ENCODE measurements at regions not wholly inside any gene's neighbourhood (a gene's known extent, or its start where the extent isn't known, plus 50 kb on each side); places are given as distances from the start of the nearest gene placed in this dataset.

- Histone ChIP-seq H3K9ac (ENCODE audit: low read length) (peak overlapping the region; percentile 70), H3K4me3 (ENCODE audit: low read length) (peak overlapping the region; percentile 83), H3K27me3 (ENCODE audit: control insufficient read depth, insufficient read depth, low read length) (no peaks in the 10 kb centered on the region), H3K27ac (ENCODE audit: low read depth, low read length) (peak overlapping the region; percentile 14), H3K36me3 (ENCODE audit: control insufficient read depth, insufficient read depth, low read length) (peaks cover 3% of the 10 kb centered on the region), H3K4me1 (ENCODE audit: control insufficient read depth, insufficient read depth, low read length) (peaks cover 6% of the 10 kb centered on the region)
Measured at GRCh38 chr17:410543-411401, 58.2 kb upstream of the RPH3AL start.

- Histone ChIP-seq H3K4me3 (ENCODE audit: low read length) (peak overlapping the region; percentile 83), H3K9ac (ENCODE audit: low read length) (peak overlapping the region; percentile 70), H3K27ac (ENCODE audit: low read depth, low read length) (peak overlapping the region; percentile 76), H3K36me3 (ENCODE audit: control insufficient read depth, insufficient read depth, low read length) (peaks cover 3% of the 10 kb centered on the region), H3K27me3 (ENCODE audit: control insufficient read depth, insufficient read depth, low read length) (no peaks in the 10 kb centered on the region), H3K4me1 (ENCODE audit: control insufficient read depth, insufficient read depth, low read length) (peaks cover 6% of the 10 kb centered on the region)
Measured at GRCh38 chr17:409848-410542, 57.4 kb upstream of the RPH3AL start.

GRCh38 chr17:409308-409847, 56.8 kb upstream of the RPH3AL start:
- Histone ChIP-seq H3K4me3 (ENCODE audit: low read length) (peak overlapping the region; percentile 83), H3K27ac (ENCODE audit: low read depth, low read length) (peak overlapping the region; percentile 76)

GRCh38 chr17:404703-405102, 52.1 kb upstream of the RPH3AL start:
- no peaks in the 10 kb centered on the region for H3K36me3 ChIP-seq (ENCODE audit: control insufficient read depth, insufficient read depth, low read length)
- no peak overlapping the region for H3K4me3 ChIP-seq (ENCODE audit: low read length)
- no peaks in the 10 kb centered on the region for H3K4me1 ChIP-seq (ENCODE audit: control insufficient read depth, insufficient read depth, low read length)
- no peak overlapping the region for H3K27ac ChIP-seq (ENCODE audit: low read depth, low read length)
- H3K9ac ChIP-seq (ENCODE audit: low read length): no peak overlapping the region
- no peaks in the 10 kb centered on the region for H3K27me3 ChIP-seq (ENCODE audit: control insufficient read depth, insufficient read depth, low read length)

More at GRCh38 chr17:409308-409847, 56.8 kb upstream of the RPH3AL start:
- Histone ChIP-seq H3K9ac (ENCODE audit: low read length) (no peak overlapping the region), H3K27me3 (ENCODE audit: control insufficient read depth, insufficient read depth, low read length) (no peaks in the 10 kb centered on the region), H3K36me3 (ENCODE audit: control insufficient read depth, insufficient read depth, low read length) (peaks cover 3% of the 10 kb centered on the region), H3K4me1 (ENCODE audit: control insufficient read depth, insufficient read depth, low read length) (peaks cover 6% of the 10 kb centered on the region)

All from rectal smooth muscle tissue (tissue), 1 donor.